Lung (tissue), 12 donors: ENCODE measurements at regions not wholly inside any gene's neighbourhood (a gene's known extent, or its start where the extent isn't known, plus 50 kb on each side); places are given as distances from the start of the nearest gene placed in this dataset. TPM values are rescaled to one million over a fixed set of nuclear protein-coding genes. Genes with fewer than 3 reads are reported as not detected.

ENCODE experiments used
- ATAC-seq: fragments of 200-7000 bp; cut with Tn5 transposase; one replicate; pipeline ENCODE4 v1.9.1; 2020; ENCODE audit warnings: moderate number of reproducible peaks; ENCODE audit not compliant: insufficient read depth, low FRiP score
- DNase-seq, 3 donors: peaks; one replicate each; pipeline ENCODE4 v3.0.0-alpha.2; 2013 to 2017
- H3K27ac ChIP-seq, 2 donors: one replicate each; pipeline ENCODE4 v1.5.1; 2013; ENCODE audit warnings: mild to moderate bottlenecking in 2 of 2, moderate library complexity in 2 of 2, control low read depth in 1 of 2, inconsistent platforms in 1 of 2, low read depth in 1 of 2, low read length in 1 of 2
- H3K27me3 ChIP-seq, 3 donors: one replicate each; pipeline ENCODE4 v1.5.1; 2013; ENCODE audit warnings: low read length in 2 of 3; ENCODE audit not compliant: control insufficient read depth in 3 of 3, insufficient read depth in 3 of 3
- H3K36me3 ChIP-seq, 4 donors: one replicate each; pipeline ENCODE4 v1.5.1; 2013; ENCODE audit warnings: low read length in 4 of 4, mild to moderate bottlenecking in 1 of 4, moderate library complexity in 1 of 4; ENCODE audit not compliant: control insufficient read depth in 4 of 4, insufficient read depth in 4 of 4
- H3K4me1 ChIP-seq, 5 donors: one replicate each; pipeline ENCODE4 v1.5.1; 2013; ENCODE audit warnings: low read length in 5 of 5, mild to moderate bottlenecking in 2 of 5, moderate library complexity in 1 of 5; ENCODE audit not compliant: control insufficient read depth in 5 of 5, insufficient read depth in 5 of 5
- H3K4me3 ChIP-seq: one replicate; pipeline ENCODE4 v1.5.1; 2013; ENCODE audit warnings: mild to moderate bottlenecking, control low read depth, moderate library complexity
- H3K9ac ChIP-seq, 2 donors: one replicate each; pipeline ENCODE4 v1.5.1; 2013; ENCODE audit warnings: low read length in 2 of 2, control low read depth in 1 of 2; ENCODE audit not compliant: insufficient read depth in 1 of 2
- H3K9me3 ChIP-seq, 4 donors: one replicate each; pipeline ENCODE4 v1.5.1; 2013; ENCODE audit warnings: low read length in 3 of 4, mild to moderate bottlenecking in 1 of 4, moderate library complexity in 1 of 4; ENCODE audit not compliant: control insufficient read depth in 4 of 4, insufficient read depth in 3 of 4
- CTCF ChIP-seq: IDR thresholded peaks from 2 replicates; pipeline ENCODE4 v1.5.1; 2012; ENCODE audit warnings: mild to moderate bottlenecking; ENCODE audit errors: control extremely low read depth, extremely low read depth
- whole genome bisulfite sequencing, 2 donors: extraction: QIAGEN DNeasy Blood & Tissue Kit; methylation state at CpG; one replicate each; pipeline ENCODE4 v1.1.7; 2013; 5-methylcytosine and 5-hydroxymethylcytosine counted together
- small RNA-seq: library from RNA; depleted of rRNA; stranded (forward); fragments of <200 nt; gene quantifications from one replicate; pipeline ENCODE3, GENCODE V24; 2014; ENCODE audit warnings: low replicate concordance
- donor health status: control.
- donor health status: control.
- donor health status: Bipolar disorder and iron deficiency.
- donor health status: healthy.
- donor health status: DM: yes; HTN: yes; CAD: no.

- 96 to 97% methylated on average over 8 of the region's 8 CpGs for WGBS, 2 donors
- no peak for DNase-seq
Observed at GRCh38 chr2:6794448-6794847, 71.3 kb downstream of the CMPK2 start.

More at GRCh38 chr2:6794448-6794847, 71.3 kb downstream of the CMPK2 start:
- Histone ChIP-seq H3K27ac (no peak overlapping the region), H3K27me3 (no peaks in the 10 kb centered on the region), H3K9ac (no peak overlapping the region), H3K9me3 (no peaks in the 10 kb centered on the region), H3K4me1 (no peaks in the 10 kb centered on the region), H3K36me3 (no peaks in the 10 kb centered on the region), H3K4me3 (no peak overlapping the region)
- no peak for TF ChIP-seq CTCF
- ATAC-seq, result no peak

Small RNA genes in the stretch of these regions (small RNA-seq; reads per million reads assigned to genes)
- not detected for gene MIR7158
